Gastroesophageal sphincter (tissue), 3 donors: ENCODE measurements at regions not wholly inside any gene's neighbourhood (a gene's known extent, or its start where the extent isn't known, plus 50 kb on each side); places are given as distances from the start of the nearest gene placed in this dataset.
"Not testable (repeated sequence)": the region's sequence is repeated elsewhere in the genome, so short reads cannot be mapped to it uniquely, and the experiment has no call there.

ENCODE experiments used
- EP300 ChIP-seq: sonication (generic); formaldehyde crosslinking; IDR thresholded peaks from one replicate; pipeline ENCODE4 v1.6.1; 2017; ENCODE audit warnings: antibody characterized with exemption, mild to moderate bottlenecking
- POLR2A ChIP-seq, 2 donors: fragments of 450-650 bp; IDR thresholded peaks; one replicate each; pipeline ENCODE4 v1.6.1; 2017; ENCODE audit warnings: antibody characterized with exemption in 2 of 2, mild to moderate bottlenecking in 2 of 2, moderate library complexity in 1 of 2
- POLR2AphosphoS5 ChIP-seq: sonication (generic); formaldehyde crosslinking; IDR thresholded peaks from one replicate; pipeline ENCODE4 v1.6.1; 2017; ENCODE audit warnings: antibody characterized with exemption
- TF ChIP-seq, protein P1 (sequence below), 4 experiments: fragments of 200-600 bp in 2 of 4; fragments of 450-650 bp in 2 of 4; sonication (generic) in 1 of 4; IDR thresholded peaks; one replicate each; pipeline ENCODE4 v1.5.1; 2017 to 2019; ENCODE audit warnings: antibody characterized with exemption in 4 of 4, mild to moderate bottlenecking in 2 of 4, moderate library complexity in 2 of 4

DNA sequence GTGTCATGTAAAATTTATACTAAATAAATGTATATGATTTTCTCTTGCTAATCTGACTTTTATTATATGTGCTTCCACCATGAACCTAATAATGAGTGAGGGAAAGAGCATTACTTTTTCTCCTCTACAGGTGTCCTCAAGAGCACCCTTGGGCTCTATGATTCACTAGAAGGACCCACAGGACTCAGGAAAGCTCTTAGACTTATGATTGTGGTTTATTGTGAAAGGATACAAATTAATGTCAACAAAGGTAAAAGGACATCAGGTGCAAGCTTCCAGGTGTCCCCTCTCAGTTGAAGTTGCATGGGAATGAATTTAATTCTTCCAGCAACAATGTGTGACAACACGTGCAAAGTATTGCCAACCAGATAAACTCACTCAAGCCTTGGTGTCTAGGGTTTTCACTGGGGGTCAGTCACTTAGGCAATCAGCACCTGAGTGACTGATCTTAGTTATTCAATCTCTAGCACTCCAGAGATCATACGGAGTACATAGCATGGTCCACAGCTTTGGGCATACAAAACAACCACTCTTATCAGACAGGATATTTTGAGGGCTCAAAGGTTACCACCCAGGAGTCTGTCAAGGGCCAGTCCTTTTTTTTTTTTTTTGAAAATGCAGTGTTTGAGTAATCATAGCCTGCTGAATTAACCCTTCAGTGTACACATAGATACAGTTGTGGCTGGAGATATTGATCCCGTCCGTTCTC is 1518.1 kb downstream of the KHDRBS2 start:
- TF ChIP-seq, protein P1, sequence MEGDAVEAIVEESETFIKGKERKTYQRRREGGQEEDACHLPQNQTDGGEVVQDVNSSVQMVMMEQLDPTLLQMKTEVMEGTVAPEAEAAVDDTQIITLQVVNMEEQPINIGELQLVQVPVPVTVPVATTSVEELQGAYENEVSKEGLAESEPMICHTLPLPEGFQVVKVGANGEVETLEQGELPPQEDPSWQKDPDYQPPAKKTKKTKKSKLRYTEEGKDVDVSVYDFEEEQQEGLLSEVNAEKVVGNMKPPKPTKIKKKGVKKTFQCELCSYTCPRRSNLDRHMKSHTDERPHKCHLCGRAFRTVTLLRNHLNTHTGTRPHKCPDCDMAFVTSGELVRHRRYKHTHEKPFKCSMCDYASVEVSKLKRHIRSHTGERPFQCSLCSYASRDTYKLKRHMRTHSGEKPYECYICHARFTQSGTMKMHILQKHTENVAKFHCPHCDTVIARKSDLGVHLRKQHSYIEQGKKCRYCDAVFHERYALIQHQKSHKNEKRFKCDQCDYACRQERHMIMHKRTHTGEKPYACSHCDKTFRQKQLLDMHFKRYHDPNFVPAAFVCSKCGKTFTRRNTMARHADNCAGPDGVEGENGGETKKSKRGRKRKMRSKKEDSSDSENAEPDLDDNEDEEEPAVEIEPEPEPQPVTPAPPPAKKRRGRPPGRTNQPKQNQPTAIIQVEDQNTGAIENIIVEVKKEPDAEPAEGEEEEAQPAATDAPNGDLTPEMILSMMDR (IDR thresholded peaks at IDR 0.05), result not testable (repeated sequence)
- not testable (repeated sequence) for TF ChIP-seq POLR2A (IDR thresholded peaks at IDR 0.05); POLR2AphosphoS5; EP300
